ENCODE measurements at regions not wholly inside any gene's neighbourhood (a gene's known extent, or its start where the extent isn't known, plus 50 kb on each side); places are given as distances from the start of the nearest gene placed in this dataset.

DNA sequence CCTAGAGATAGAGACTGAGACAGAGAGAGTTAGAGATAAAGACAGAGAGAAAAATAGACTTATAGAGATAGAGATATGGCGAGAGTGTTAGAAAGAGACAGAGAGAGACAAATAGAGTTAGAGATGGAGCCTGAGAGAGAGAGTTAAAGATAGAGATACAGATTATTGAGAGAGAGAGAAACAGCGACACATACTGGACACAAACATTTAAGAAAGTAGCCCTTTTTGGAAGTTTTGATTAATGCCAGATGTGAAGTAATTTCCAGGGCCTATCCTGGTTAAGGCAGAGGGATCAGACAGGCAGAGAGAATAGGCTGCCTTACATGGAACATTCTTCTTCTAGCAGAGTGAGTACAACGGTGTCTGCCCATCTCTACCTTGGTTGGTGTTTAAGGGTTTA lies 311.6 kb upstream of the CDH7 start:
- Histone ChIP-seq H3K4me2 (ENCODE audit: low read depth, low read length) (no peak overlapping the region), H3K36me3 (replicated peaks in 1 of 2; ENCODE audit: control insufficient read depth in 1 of 2, insufficient read depth in 2 of 2, low read length in 2 of 2) (no peaks in the 10 kb centered on the region), H3K79me2 (ENCODE audit: insufficient read depth, low read length) (no peaks in the 10 kb centered on the region), H2AFZ (ENCODE audit: low read length) (no peak overlapping the region), H3K9ac (ENCODE audit: insufficient read depth, low read depth, low read length) (no peak overlapping the region), H4K20me1 (ENCODE audit: insufficient read depth, low read length) (no peaks in the 10 kb centered on the region), H3K9me3 (ENCODE audit: low read length) (no peaks in the 10 kb centered on the region), H3K4me3 (replicated peaks in 1 of 3; ENCODE audit: insufficient read depth in 1 of 3, low read depth in 2 of 3, low read length in 3 of 3) (no peak overlapping the region), H3K4me1 (ENCODE audit: insufficient read depth, low read length) (no peaks in the 10 kb centered on the region), H3K27ac (ENCODE audit: extremely low read length, insufficient read depth, low read length) (no peak overlapping the region), H3K27me3 (ENCODE audit: control insufficient read depth in 1 of 2, insufficient read depth in 2 of 2, low read length in 2 of 2) (no peaks in the 10 kb centered on the region)
- in situ Hi-C loops (cut with HindIII; ENCODE audit: extremely low pct_ligation_motif_present, low pct_unique_long_range_greater_than_20kb) (no loop called here), intact Hi-C loops (cut with micrococcal nuclease; ENCODE audit: unreplicated experiment) (loop anchor here (5.0 kb wide), 1 partner anchor 1337 kb away; no protein-coding TSS in a partner anchor)
- FAIRE-seq (no peak), DNase-seq (ENCODE audit: low spot score) (no peak), ATAC-seq (no peak; the same call in 1 of the 3 replicates)
- no TSS peak for BruUV-seq (replicated peaks)
- no peak for TF ChIP-seq ZNF205 (CRISPR knock-in tag; IDR thresholded peaks at IDR 0.05)
- TF ChIP-seq, protein P1, sequence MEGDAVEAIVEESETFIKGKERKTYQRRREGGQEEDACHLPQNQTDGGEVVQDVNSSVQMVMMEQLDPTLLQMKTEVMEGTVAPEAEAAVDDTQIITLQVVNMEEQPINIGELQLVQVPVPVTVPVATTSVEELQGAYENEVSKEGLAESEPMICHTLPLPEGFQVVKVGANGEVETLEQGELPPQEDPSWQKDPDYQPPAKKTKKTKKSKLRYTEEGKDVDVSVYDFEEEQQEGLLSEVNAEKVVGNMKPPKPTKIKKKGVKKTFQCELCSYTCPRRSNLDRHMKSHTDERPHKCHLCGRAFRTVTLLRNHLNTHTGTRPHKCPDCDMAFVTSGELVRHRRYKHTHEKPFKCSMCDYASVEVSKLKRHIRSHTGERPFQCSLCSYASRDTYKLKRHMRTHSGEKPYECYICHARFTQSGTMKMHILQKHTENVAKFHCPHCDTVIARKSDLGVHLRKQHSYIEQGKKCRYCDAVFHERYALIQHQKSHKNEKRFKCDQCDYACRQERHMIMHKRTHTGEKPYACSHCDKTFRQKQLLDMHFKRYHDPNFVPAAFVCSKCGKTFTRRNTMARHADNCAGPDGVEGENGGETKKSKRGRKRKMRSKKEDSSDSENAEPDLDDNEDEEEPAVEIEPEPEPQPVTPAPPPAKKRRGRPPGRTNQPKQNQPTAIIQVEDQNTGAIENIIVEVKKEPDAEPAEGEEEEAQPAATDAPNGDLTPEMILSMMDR (CRISPR knock-in tag; IDR thresholded peaks at IDR 0.05) = 0 out of 2 replicates have a peak, but pooled peaks have one; percentile 11
- peak; percentile 33; the same call in 1 of the 2 replicates for TF ChIP-seq STAG1 (CRISPR knock-in tag; IDR thresholded peaks at IDR 0.05)
- 0% methylated on average over 3 of the region's 3 CpGs for WGBS (ENCODE audit: low lambda C conversion rate)
- ChIA-PET POLR2A (no interaction called here), CTCF (ENCODE audit: low intra/inter-chr PET ratio, low total read pairs) (no interaction called here)

DNA sequence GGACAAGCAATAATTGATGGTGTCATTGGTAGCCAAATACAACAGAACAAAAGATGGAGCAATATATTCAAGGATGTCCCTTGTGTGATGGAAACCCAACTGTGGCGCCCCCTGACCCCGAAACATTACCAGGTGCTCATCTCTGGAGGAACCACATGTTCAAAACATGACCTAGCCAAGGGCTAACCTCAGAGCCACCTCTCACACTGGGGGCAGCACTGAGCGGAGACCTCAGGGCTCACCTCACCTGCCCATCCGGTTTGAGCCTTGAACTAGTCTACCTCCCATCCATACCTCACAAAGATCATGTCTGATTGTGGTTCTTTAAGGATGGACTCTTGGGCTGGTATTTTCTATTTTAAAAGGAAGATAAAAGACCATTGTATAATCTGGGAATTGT lies 314.4 kb upstream of the CDH7 start:
- BruUV-seq (replicated peaks) = no TSS peak
- peak; percentile 1 for DNase-seq (ENCODE audit: low spot score)
- H3K27me3 ChIP-seq (ENCODE audit: control insufficient read depth in 1 of 2, insufficient read depth in 2 of 2, low read length in 2 of 2) = no peaks in the 10 kb centered on the region
- ChIA-PET CTCF (ENCODE audit: low intra/inter-chr PET ratio, low total read pairs) (no interaction called here), POLR2A (no interaction called here)
- no peaks in the 10 kb centered on the region for H3K4me1 ChIP-seq (ENCODE audit: insufficient read depth, low read length)
- H3K27ac ChIP-seq (ENCODE audit: extremely low read length, insufficient read depth, low read length) = no peak overlapping the region
- no peaks in the 10 kb centered on the region for H3K9me3 ChIP-seq (ENCODE audit: low read length)
- no peak overlapping the region for H3K9ac ChIP-seq (ENCODE audit: insufficient read depth, low read depth, low read length)
- peak; percentile 86 for ATAC-seq
- no peaks in the 10 kb centered on the region for H3K36me3 ChIP-seq (replicated peaks in 1 of 2; ENCODE audit: control insufficient read depth in 1 of 2, insufficient read depth in 2 of 2, low read length in 2 of 2)
- no peak overlapping the region for H2AFZ ChIP-seq (ENCODE audit: low read length)
- no peak overlapping the region for H3K4me3 ChIP-seq (replicated peaks in 1 of 3; ENCODE audit: insufficient read depth in 1 of 3, low read depth in 2 of 3, low read length in 3 of 3)
- WGBS (ENCODE audit: low lambda C conversion rate) = 4% methylated on average over 4 of the region's 4 CpGs
- no peaks in the 10 kb centered on the region for H4K20me1 ChIP-seq (ENCODE audit: insufficient read depth, low read length)
- in situ Hi-C loops (cut with HindIII; ENCODE audit: extremely low pct_ligation_motif_present, low pct_unique_long_range_greater_than_20kb) (no loop called here), intact Hi-C loops (cut with micrococcal nuclease; ENCODE audit: unreplicated experiment) (loop anchor here (5.0 kb wide), 1 partner anchor 1334 kb away; no protein-coding TSS in a partner anchor)
- FAIRE-seq = no peak
- H3K79me2 ChIP-seq (ENCODE audit: insufficient read depth, low read length) = no peaks in the 10 kb centered on the region
- H3K4me2 ChIP-seq (ENCODE audit: low read depth, low read length) = no peak overlapping the region
- no peak for TF ChIP-seq BORCS8-MEF2B (CRISPR knock-in tag; IDR thresholded peaks at IDR 0.05)
- TF ChIP-seq, protein P1 (CRISPR knock-in tag; IDR thresholded peaks at IDR 0.05) = peak; percentile 17; the same call in 1 of the 2 replicates
